ENCODE measurements at regions not wholly inside any gene's neighbourhood (a gene's known extent, or its start where the extent isn't known, plus 50 kb on each side); places are given as distances from the start of the nearest gene placed in this dataset.

GRCh38 chrX:120819126-120819525 lies 56.5 kb downstream of the CT47B1 start:
- DNase-seq = no peak

- DNase-seq = no peak
Measured at GRCh38 chrX:120813982-120814381, 61.7 kb downstream of the CT47B1 start.

GRCh38 chrX:120801426-120801825 lies 74.2 kb downstream of the CT47B1 start:
- DNase-seq = no peak

GRCh38 chrX:120797188-120797851 lies 78.3 kb downstream of the CT47B1 start:
- no peak for DNase-seq

- DNase-seq = no peak
Measured at GRCh38 chrX:120795301-120795700, 80.4 kb downstream of the CT47B1 start.

GRCh38 chrX:120794525-120794975 lies 81.1 kb downstream of the CT47B1 start:
- no peak for DNase-seq

- DNase-seq = no peak
Measured at GRCh38 chrX:120793098-120793497, 82.6 kb downstream of the CT47B1 start.

GRCh38 chrX:120791013-120791643 lies 84.5 kb downstream of the CT47B1 start:
- DNase-seq = no peak

GRCh38 chrX:120790552-120790951 lies 85.1 kb downstream of the CT47B1 start:
- DNase-seq = no peak

GRCh38 chrX:120790118-120790517 lies 85.5 kb downstream of the CT47B1 start:
- no peak for DNase-seq

GRCh38 chrX:120781403-120781802 lies 94.3 kb downstream of the CT47B1 start:
- no peak for DNase-seq

- no peak for DNase-seq
Measured at GRCh38 chrX:120775959-120776358, 99.7 kb downstream of the CT47B1 start.

- DNase-seq = no peak
Measured at GRCh38 chrX:120774606-120775005, 101.1 kb downstream of the CT47B1 start.

GRCh38 chrX:120773801-120774200 lies 101.9 kb downstream of the CT47B1 start:
- no peak for DNase-seq

- DNase-seq = no peak
Measured at GRCh38 chrX:120769576-120770341, 105.9 kb downstream of the CT47B1 start.

- DNase-seq = no peak
Measured at GRCh38 chrX:120768681-120769080, 107.0 kb downstream of the CT47B1 start.

GRCh38 chrX:120768254-120768653 lies 107.4 kb downstream of the CT47B1 start:
- DNase-seq = no peak

- no peak for DNase-seq
Measured at GRCh38 chrX:120763269-120763668, 112.4 kb downstream of the CT47B1 start.

- no peak for DNase-seq
Measured at GRCh38 chrX:120761810-120762209, 113.9 kb downstream of the CT47B1 start.

- no peak for DNase-seq
Measured at GRCh38 chrX:120759685-120760084, 116.0 kb downstream of the CT47B1 start.

GRCh38 chrX:120755066-120755846 lies 120.4 kb downstream of the CT47B1 start:
- no peak for DNase-seq

- peak; percentile 47 for DNase-seq
Measured at GRCh38 chrX:120753413-120754251, 122.0 kb downstream of the CT47B1 start.

Measured in activated naive CD4-positive, alpha-beta T cell treated with anti-CD3 and anti-CD28 coated beads, Interleukin-2, amount 50 U/mL, for 16 hours (primary cell).